A673 (cell line): ENCODE measurements at regions not wholly inside any gene's neighbourhood (a gene's known extent, or its start where the extent isn't known, plus 50 kb on each side); places are given as distances from the start of the nearest gene placed in this dataset.
"Not testable (repeated sequence)": the region's sequence is repeated elsewhere in the genome, so short reads cannot be mapped to it uniquely, and the experiment has no call there.

ENCODE experiments used
- BruUV-seq: library from RNA; stranded (reverse); fragments of 400-500 nt; replicated peaks from 2 replicates; lab custom pipeline; 2021; lab: Mats Ljungman, UMichigan
- CTCF ChIA-PET: fragments of 300-600 bp; sonication (Branson Sonifier 250); formaldehyde crosslinking; loops from one replicate; lab custom pipeline; 2022; ENCODE audit warnings: antibody characterized with exemption; lab: Charles Lee
- POLR2A ChIA-PET: fragments of 300-600 bp; sonication (Branson Sonifier 250); formaldehyde crosslinking; loops from one replicate; lab custom pipeline; 2022; ENCODE audit warnings: antibody characterized with exemption; ENCODE audit not compliant: low non-redundant PET; lab: Charles Lee
- DNase-seq: peaks from one replicate; pipeline ENCODE4 v3.0.0-alpha.2; 2015; ENCODE audit warnings: low spot score
- H3K27ac ChIP-seq: fragments of 200-600 bp; sonication (generic); 2 replicates; pipeline ENCODE4 v1.5.1; 2016; ENCODE audit warnings: mixed run types, low read depth, mild to moderate bottlenecking, mixed read lengths, antibody characterized with exemption, low read length; ENCODE audit not compliant: poor library complexity, severe bottlenecking
- H3K27me3 ChIP-seq: fragments of 200-600 bp; sonication (generic); replicated peaks from 2 replicates; pipeline ENCODE4 v1.6.1; 2017; ENCODE audit warnings: mixed run types, low read depth, mild to moderate bottlenecking, mixed read lengths, antibody characterized with exemption, low read length; ENCODE audit not compliant: insufficient read depth, poor library complexity
- H3K36me3 ChIP-seq: fragments of 200-600 bp; sonication (generic); 2 replicates; pipeline ENCODE4 v1.6.1; 2016; ENCODE audit warnings: mixed run types, mild to moderate bottlenecking, mixed read lengths, antibody characterized with exemption, low read length; ENCODE audit not compliant: insufficient read depth, poor library complexity, severe bottlenecking
- H3K4me1 ChIP-seq: fragments of 200-600 bp; sonication (generic); 2 replicates; pipeline ENCODE4 v1.6.1; 2017; ENCODE audit warnings: mixed run types, mild to moderate bottlenecking, mixed read lengths, antibody characterized with exemption, low read length; ENCODE audit not compliant: insufficient read depth, poor library complexity, severe bottlenecking
- H3K4me3 ChIP-seq: fragments of 200-600 bp; sonication (generic); 2 replicates; pipeline ENCODE4 v1.5.1; 2016; ENCODE audit warnings: low read depth, mixed run types, mild to moderate bottlenecking, mixed read lengths, low read length; ENCODE audit not compliant: poor library complexity, severe bottlenecking
- H3K9me3 ChIP-seq: fragments of 200-600 bp; sonication (generic); 2 replicates; pipeline ENCODE4 v1.6.1; 2016; ENCODE audit warnings: mixed run types, low read depth, mild to moderate bottlenecking, mixed read lengths, antibody characterized with exemption, low read length; ENCODE audit not compliant: poor library complexity, severe bottlenecking
- CTCF ChIP-seq: fragments of 300-800, 200-600 bp; sonication (generic); conservative IDR thresholded peaks from 2 replicates; pipeline ENCODE4 v1.5.1; 2017; ENCODE audit warnings: low read depth, mild to moderate bottlenecking, antibody characterized with exemption, low read length, moderate library complexity, mixed read lengths
- EZH2 ChIP-seq: fragments of 200-600 bp; sonication (generic); IDR thresholded peaks from 2 replicates; pipeline ENCODE4 v1.6.1; 2017; ENCODE audit warnings: borderline replicate concordance, low read depth, mild to moderate bottlenecking, mixed read lengths, antibody characterized with exemption, low read length; ENCODE audit not compliant: poor library complexity, severe bottlenecking
- intact Hi-C: fragments of 100-400 bp; cut with micrococcal nuclease; formaldehyde crosslinking; loops from one replicate; pipeline ENCODE4 v1.10.0; 2022; ENCODE audit not compliant: unreplicated experiment

DNA sequence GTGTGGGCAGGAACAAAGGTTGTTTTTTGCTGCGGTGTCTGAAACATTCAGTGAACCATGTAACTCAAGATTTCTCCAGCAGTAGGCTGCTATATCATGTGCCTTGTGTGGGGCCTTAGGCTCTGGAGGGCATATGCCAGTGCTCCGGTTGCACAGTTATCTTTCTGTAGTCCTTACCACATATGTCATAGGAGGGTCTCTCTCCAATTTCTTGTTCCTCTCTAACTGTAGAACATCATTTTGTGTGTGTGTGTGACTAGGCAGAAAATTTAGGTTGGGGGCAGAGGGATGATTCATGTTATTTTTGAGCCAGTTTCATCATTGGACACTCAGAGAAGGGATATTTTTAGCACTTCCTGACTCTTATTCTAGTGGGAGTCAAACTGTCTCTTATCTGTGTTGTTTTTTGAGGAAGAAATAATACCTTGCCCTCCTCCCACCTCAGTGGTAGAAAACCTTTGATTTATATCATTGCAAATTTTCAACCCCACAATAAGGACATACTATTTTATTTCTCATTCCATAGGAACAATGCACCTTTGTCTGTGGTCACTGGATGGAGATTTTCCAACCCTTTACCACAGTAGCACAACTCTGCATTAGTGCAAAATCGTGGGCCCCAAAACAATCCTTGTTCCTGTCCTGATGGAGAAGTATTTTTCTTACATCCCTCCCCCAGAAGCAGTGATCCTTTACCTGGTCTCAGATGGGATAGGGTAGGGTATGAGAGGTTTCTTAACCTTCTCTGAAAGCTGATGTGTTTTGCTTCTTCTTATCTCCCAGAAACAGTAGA lies 113.9 kb downstream of the CCDC74A start:
- no peaks in the 10 kb centered on the region for H3K4me1 ChIP-seq
- H3K36me3 ChIP-seq = no peaks in the 10 kb centered on the region
- TF ChIP-seq EZH2 = no peak
- TF ChIP-seq CTCF = no peak
- BruUV-seq = no TSS peak
- no peak overlapping the region for H3K4me3 ChIP-seq
- peaks cover 55% of the 10 kb centered on the region for H3K27me3 ChIP-seq
- intact Hi-C loops = no loop called here
- no peak for DNase-seq
- ChIA-PET CTCF (no interaction called here), POLR2A (no interaction called here)
- no peak overlapping the region for H3K27ac ChIP-seq
- no peaks in the 10 kb centered on the region for H3K9me3 ChIP-seq

DNA sequence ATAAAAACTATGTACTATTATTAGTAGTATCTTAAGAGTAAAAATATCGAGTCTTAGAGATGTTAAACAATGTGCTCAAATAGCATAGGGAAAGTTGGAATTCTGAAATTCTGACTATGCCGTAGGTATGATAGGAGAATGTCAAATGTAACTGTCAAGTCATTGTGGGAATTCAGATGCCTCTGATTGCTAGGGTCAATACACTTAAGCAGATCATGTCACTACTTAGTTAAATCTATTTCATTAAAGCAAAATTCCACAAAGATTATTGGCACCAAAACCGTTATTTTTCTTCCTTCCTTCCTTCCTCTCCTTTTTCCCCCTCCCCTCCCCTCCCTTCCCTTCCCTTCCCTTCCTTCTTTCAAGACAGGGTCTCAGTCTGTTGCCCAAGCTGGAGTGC lies 115.5 kb downstream of the CCDC74A start:
- H3K27ac ChIP-seq, H3K9me3 ChIP-seq, DNase-seq, intact Hi-C loops, H3K36me3 ChIP-seq, POLR2A ChIA-PET, H3K4me1 ChIP-seq, CTCF ChIA-PET, BruUV-seq, H3K4me3 ChIP-seq: not testable (repeated sequence)
- H3K27me3 ChIP-seq = peaks cover 54% of the 10 kb centered on the region

- CTCF ChIA-PET = no interaction called here
- H3K27me3 ChIP-seq = peaks cover 58% of the 10 kb centered on the region
- intact Hi-C loops = no loop called here
- POLR2A ChIA-PET = no interaction called here
- no peaks in the 10 kb centered on the region for H3K36me3 ChIP-seq
- H3K4me1 ChIP-seq = no peaks in the 10 kb centered on the region
- no TSS peak for BruUV-seq
- H3K4me3 ChIP-seq = no peak overlapping the region
- H3K27ac ChIP-seq = no peak overlapping the region
- no peaks in the 10 kb centered on the region for H3K9me3 ChIP-seq
- no peak for DNase-seq
- TF ChIP-seq CTCF (no peak), EZH2 (no peak)
These were observed 117.6 kb downstream of the CCDC74A start for GRCh38 chr2:131645177-131645765.

GRCh38 chr2:131646220-131646619 lies 118.5 kb downstream of the CCDC74A start:
- H3K9me3 ChIP-seq, H3K36me3 ChIP-seq, CTCF ChIA-PET, H3K27ac ChIP-seq, H3K4me1 ChIP-seq, intact Hi-C loops, DNase-seq, BruUV-seq, POLR2A ChIA-PET, H3K4me3 ChIP-seq: not testable (repeated sequence)
- peaks cover 56% of the 10 kb centered on the region for H3K27me3 ChIP-seq
